NAMALWA (cell line): ENCODE measurements at regions not wholly inside any gene's neighbourhood (a gene's known extent, or its start where the extent isn't known, plus 50 kb on each side); places are given as distances from the start of the nearest gene placed in this dataset.
"Not testable (repeated sequence)": the region's sequence is repeated elsewhere in the genome, so short reads cannot be mapped to it uniquely, and the experiment has no call there.

ENCODE experiments used
- DNase-seq: peaks from one replicate; pipeline ENCODE4 v3.0.0-alpha.2; 2015; ENCODE audit warnings: low spot score

GRCh38 chr21:20110368-20110767 is 887.8 kb upstream of the NCAM2 start:
- no peak for DNase-seq

- no peak for DNase-seq
These were observed 846.5 kb upstream of the NCAM2 start for GRCh38 chr21:20151741-20152140.

- no peak for DNase-seq
These were observed 835.0 kb upstream of the NCAM2 start for GRCh38 chr21:20163167-20163566.

GRCh38 chr21:20167059-20167458 is 831.1 kb upstream of the NCAM2 start:
- no peak for DNase-seq

DNA sequence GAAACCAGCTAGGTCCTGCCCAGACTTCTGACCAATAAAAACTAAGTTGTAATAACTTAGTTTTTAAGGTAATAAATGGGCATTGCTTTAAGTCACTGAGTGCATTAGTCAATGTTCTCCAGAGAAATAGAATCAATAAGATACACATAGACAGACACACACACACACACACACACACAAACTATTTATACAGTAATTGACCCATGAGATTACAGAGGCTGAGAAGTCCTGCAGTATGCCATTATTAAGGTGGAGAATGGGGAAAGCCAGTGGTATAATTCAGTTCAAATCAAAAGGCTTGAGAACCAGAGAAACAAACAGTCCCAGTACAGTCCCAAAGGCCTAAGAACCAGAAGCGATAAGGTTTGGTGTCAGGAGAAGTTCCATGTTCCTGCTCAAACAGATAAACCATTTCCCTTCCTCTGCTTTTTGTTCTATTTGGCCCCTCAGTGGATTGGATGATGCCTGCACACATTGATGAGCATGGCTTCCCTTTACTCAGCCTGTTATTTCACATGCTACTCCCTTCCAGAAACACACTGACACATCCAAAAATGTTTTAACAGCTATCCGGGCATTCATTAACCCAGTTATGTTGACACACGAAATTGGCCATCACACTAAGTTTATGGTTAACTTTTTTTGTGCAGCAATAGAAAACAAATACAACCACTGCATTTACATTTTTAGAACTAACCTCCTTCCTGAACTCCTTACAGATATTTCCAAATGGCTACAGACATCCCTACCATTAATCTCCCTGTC is 828.2 kb upstream of the NCAM2 start:
- DNase-seq: no peak

DNA sequence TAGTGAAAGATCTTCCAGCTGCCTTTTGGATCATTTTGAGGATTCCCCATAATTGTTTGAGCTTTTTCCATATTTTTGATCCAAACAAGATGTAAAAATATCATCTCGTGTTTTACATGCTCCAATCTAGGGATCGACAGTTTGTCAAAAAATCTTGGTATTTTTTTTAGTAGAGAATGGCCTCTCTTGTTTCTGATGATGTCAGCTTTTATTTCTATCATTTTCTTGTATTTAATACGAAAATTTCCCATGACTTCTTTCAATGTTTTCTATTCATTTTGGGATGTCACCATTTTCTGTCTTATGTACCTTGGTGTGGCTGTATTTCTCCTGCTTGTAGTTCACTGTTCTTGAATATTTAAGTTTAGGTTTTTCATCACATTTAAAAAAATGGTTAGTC is 812.0 kb upstream of the NCAM2 start:
- DNase-seq: no peak

DNA sequence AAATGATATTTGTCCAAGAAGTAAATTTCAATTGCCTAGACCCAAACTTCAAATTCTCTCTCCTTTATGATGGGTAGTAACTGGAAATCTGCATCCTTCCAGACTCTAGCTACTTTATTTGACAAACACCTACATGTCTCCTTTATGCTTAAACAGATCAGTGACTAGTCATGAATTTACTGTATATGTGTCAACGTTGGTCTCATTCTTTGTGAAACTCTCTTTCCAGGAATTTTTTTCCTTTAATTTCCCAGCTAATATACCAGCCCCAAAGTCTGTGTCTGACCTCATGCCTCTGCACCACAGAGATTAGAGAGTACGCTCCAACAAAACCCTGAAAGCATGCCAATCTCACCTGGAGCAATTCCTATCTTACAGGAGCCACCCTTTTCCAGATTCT is 811.2 kb upstream of the NCAM2 start:
- no peak for DNase-seq

GRCh38 chr21:20201323-20201722 is 796.9 kb upstream of the NCAM2 start:
- DNase-seq: not testable (repeated sequence)

- no peak for DNase-seq
These were observed 790.9 kb upstream of the NCAM2 start for GRCh38 chr21:20207335-20207734.

- no peak for DNase-seq
These were observed 782.2 kb upstream of the NCAM2 start for GRCh38 chr21:20215959-20216358.

DNA sequence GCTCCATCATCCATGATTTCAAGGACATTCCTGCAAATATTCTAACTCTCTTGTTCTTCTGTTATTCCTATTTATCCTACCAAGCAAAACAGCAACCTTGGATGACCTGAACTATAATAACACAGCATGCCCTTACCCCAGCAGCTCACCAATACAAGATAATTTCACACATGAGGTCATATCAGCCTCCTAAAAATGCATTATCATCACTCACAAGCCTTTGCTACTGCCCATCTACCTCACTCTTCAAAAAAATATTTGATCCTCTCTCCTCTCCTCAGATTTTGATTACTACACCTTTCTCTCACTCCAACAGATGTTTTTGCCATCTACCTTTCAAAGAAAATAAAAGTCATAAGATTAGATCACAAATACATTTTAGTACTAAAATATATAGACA is 777.6 kb upstream of the NCAM2 start:
- DNase-seq: no peak

- DNase-seq: not testable (repeated sequence)
These were observed 776.2 kb upstream of the NCAM2 start for GRCh38 chr21:20221981-20222380.

GRCh38 chr21:20236649-20237048 is 761.6 kb upstream of the NCAM2 start:
- DNase-seq: not testable (repeated sequence)

- no peak for DNase-seq
These were observed 748.8 kb upstream of the NCAM2 start for GRCh38 chr21:20249401-20249800.

DNA sequence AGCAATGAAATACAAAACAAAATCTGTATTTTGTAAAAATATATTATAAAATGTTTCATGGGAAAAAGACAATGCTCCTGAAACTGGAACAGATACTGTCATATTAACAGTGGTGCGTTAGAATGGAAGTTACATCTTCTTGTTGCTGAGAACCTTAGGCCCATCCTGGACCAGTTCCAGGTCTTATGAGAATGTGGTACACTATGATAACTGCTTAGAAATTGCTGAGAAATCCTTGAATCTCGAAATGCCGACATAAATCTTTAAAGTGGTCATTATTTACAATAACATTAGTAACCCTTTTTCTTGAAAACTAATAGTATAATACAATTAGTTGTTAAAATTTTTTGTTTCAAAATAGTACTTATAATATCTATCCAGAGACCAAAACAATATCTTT is 747.9 kb upstream of the NCAM2 start:
- DNase-seq: no peak

- DNase-seq: no peak
These were observed 744.9 kb upstream of the NCAM2 start for GRCh38 chr21:20253261-20253660.

DNA sequence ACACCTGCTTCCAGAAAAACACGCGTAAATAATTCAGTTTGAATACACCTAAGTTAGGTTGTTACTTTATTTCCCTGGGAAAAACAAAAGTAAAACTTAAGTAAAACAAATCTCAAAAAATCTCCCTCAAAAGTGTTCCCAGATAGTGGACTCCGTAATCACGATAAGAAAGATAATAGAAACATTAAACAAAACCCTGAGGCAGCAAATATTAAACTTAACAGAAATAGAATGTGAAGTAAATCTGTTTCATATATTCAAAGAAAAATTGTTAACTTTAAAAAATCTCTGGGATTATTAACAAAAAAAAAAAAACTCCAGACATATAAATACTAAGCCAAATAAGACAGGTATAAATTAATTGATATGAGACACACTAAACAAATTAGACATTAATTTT is 743.2 kb upstream of the NCAM2 start:
- no peak for DNase-seq

- no peak for DNase-seq
These were observed 741.0 kb upstream of the NCAM2 start for GRCh38 chr21:20257052-20257740.

- DNase-seq: no peak
These were observed 739.7 kb upstream of the NCAM2 start for GRCh38 chr21:20258542-20258941.

DNA sequence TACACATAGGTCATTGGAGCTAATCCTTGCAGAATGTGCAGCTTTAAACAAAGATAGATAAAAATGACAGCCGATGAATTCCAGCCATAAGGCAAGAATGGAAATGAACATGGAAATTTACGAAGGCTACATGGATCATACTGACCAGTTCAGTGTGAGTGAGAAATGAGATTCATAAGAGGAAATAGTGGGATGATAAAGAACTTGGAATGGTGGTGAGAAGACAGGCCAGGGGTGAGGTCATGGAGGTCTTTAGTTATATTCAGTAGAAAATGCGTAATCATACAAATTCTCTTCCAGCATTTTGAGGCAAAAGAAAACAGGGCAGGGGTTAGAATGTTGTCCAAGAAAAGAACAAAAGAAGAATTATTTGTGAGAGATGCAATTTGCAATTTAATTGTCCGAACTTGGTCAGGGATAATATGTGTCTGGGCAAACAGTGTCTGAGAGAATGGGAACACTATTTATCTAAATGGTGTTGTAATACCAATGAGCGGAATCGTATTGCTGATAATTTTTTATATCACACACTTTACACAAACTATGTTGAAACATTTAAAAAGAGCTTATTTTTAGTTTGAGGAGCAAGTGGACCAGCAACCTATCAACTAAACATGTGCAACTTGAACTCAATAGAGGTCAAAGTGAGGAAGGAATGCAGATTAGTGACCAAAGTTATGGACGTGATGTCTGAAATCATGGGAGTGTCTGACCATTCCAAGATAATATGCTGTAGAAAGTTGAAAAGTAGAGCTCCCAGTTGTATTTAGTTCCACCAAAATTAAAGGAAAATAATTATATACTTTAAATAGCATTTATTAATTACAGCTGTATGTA is 739.0 kb upstream of the NCAM2 start:
- DNase-seq: no peak

DNA sequence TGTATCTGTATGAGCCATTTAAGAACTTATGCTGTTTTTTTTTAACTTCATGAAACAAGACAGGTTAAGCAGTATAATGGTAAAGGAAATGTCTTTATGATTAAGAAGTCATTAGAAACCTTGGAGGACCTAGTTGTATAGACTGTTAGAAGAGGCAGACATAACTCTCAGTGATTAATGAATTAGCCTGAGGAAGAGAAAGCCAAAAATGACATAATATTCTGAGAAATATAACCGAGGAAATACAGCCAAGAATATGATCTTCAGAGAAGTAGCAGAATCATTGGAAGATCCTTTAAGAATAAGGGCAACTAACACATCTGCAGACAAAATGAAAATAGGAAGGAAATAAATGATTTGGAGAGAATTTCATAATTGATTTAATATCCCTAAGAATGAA is 738.1 kb upstream of the NCAM2 start:
- no peak for DNase-seq

GRCh38 chr21:20261364-20261763 is 736.8 kb upstream of the NCAM2 start:
- DNase-seq: no peak
